SK-N-SH (cell line): ENCODE measurements at regions not wholly inside any gene's neighbourhood (a gene's known extent, or its start where the extent isn't known, plus 50 kb on each side); places are given as distances from the start of the nearest gene placed in this dataset.
"Not testable (repeated sequence)": the region's sequence is repeated elsewhere in the genome, so short reads cannot be mapped to it uniquely, and the experiment has no call there.

ENCODE experiments used
- CTCF ChIA-PET: fragments of 300-600, 350-600 bp; formaldehyde crosslinking; extraction: SDS; loops from one replicate; lab custom pipeline; 2021; lab: Yijun Ruan, JAX
- POLR2A ChIA-PET: fragments of 350-600 bp; sonication (Branson Sonifier 250); formaldehyde crosslinking; extraction: SDS; loops from one replicate; lab custom pipeline; 2020; ENCODE audit warnings: antibody characterized with exemption, inconsistent platforms; lab: Yijun Ruan, JAX
- DNase-seq: peaks from one replicate; pipeline ENCODE4 v3.0.0; 2012
- H2AFZ ChIP-seq: fragments of 200-600 bp; sonication (generic); 2 replicates; pipeline ENCODE4 v1.8.1; 2016; ENCODE audit warnings: antibody characterized with exemption, mild to moderate bottlenecking, low read depth
- H3F3A ChIP-seq: fragments of 200-600 bp; sonication (generic); replicated peaks from 2 replicates; pipeline ENCODE3; 2016; ENCODE audit warnings: antibody characterized with exemption, mild to moderate bottlenecking; ENCODE audit not compliant: insufficient read depth
- H3K27ac ChIP-seq, 2 experiments: fragments of 200-500 bp in 1 of 2; fragments of 200-600 bp in 1 of 2; sonication (Bioruptor generic) in 1 of 2; sonication (generic), shearing (Covaris generic) in 1 of 2; 2 replicates each; pipeline versions ENCODE4 v1.5.1 to v1.6.1; 2014 to 2016; ENCODE audit warnings: low read depth in 2 of 2, inconsistent platforms in 1 of 2, low read length in 1 of 2, mild to moderate bottlenecking in 1 of 2, mixed read lengths in 1 of 2
- H3K27me3 ChIP-seq: fragments of 200-600 bp; sonication (generic), shearing (Covaris generic); 2 replicates; pipeline ENCODE4 v1.6.1; 2016; ENCODE audit warnings: mixed run types; ENCODE audit not compliant: insufficient read depth
- H3K36me3 ChIP-seq, 2 experiments: fragments of 200-500 bp in 1 of 2; fragments of 200-600 bp in 1 of 2; sonication (Bioruptor generic) in 1 of 2; sonication (generic) in 1 of 2; replicated peaks in 1 of 2; 2 replicates each; pipeline versions ENCODE3 to v1.5.1; 2014 to 2016; ENCODE audit warnings: low read length in 1 of 2, mild to moderate bottlenecking in 1 of 2; ENCODE audit not compliant: insufficient read depth in 2 of 2, control insufficient read depth in 1 of 2
- H3K4me1 ChIP-seq, 2 experiments: fragments of 200-500 bp in 1 of 2; fragments of 200-600 bp in 1 of 2; sonication (Bioruptor generic) in 1 of 2; sonication (generic), shearing (Covaris generic) in 1 of 2; 2 replicates each; pipeline versions ENCODE4 v1.5.1 to v1.6.1; 2014 to 2016; ENCODE audit warnings: low read depth in 1 of 2, low read length in 1 of 2, mixed run types in 1 of 2; ENCODE audit not compliant: insufficient read depth in 2 of 2, control insufficient read depth in 1 of 2
- H3K4me2 ChIP-seq: fragments of 200-600 bp; sonication (generic), shearing (Covaris generic); 2 replicates; pipeline ENCODE4 v1.6.1; 2017; ENCODE audit warnings: mixed run types
- H3K4me3 ChIP-seq, 2 experiments: fragments of 200-500 bp in 1 of 2; fragments of 200-600 bp in 1 of 2; sonication (Bioruptor generic) in 1 of 2; sonication (generic), shearing (Covaris generic) in 1 of 2; 2 replicates each; pipeline versions ENCODE4 v1.5.1 to v1.8.1; 2014 to 2016; ENCODE audit warnings: low read depth in 2 of 2, inconsistent platforms in 1 of 2, low read length in 1 of 2, mild to moderate bottlenecking in 1 of 2, mixed read lengths in 1 of 2, moderate library complexity in 1 of 2
- H3K79me2 ChIP-seq: fragments of 200-600 bp; sonication (generic); 2 replicates; pipeline ENCODE4 v1.8.1; 2017; ENCODE audit warnings: mild to moderate bottlenecking; ENCODE audit not compliant: insufficient read depth
- H3K9ac ChIP-seq: fragments of 200-600 bp; sonication (generic); 2 replicates; pipeline ENCODE4 v1.6.1; 2017; ENCODE audit warnings: mixed run types
- H3K9me2 ChIP-seq: fragments of 200-600 bp; sonication (generic); 2 replicates; pipeline ENCODE4 v1.6.1; 2017; ENCODE audit warnings: mixed run types
- H3K9me3 ChIP-seq: fragments of 200-600 bp; sonication (generic); 2 replicates; pipeline ENCODE4 v1.6.1; 2017; ENCODE audit warnings: mixed run types, mild to moderate bottlenecking, moderate library complexity
- H4K20me1 ChIP-seq: fragments of 200-600 bp; sonication (generic); 2 replicates; pipeline ENCODE4 v1.6.1; 2017; ENCODE audit warnings: mild to moderate bottlenecking, mixed run types; ENCODE audit not compliant: insufficient read depth
- ELF1 ChIP-seq: IDR thresholded peaks from 2 replicates; pipeline ENCODE4 v1.4.0; 2012
- EZH2phosphoT487 ChIP-seq: fragments of 200-600 bp; sonication (generic); IDR thresholded peaks from 2 replicates; pipeline ENCODE4 v1.6.1; 2017; ENCODE audit warnings: low read depth, mixed run types, mild to moderate bottlenecking, antibody characterized with exemption, moderate library complexity, borderline replicate concordance
- FOSL2 ChIP-seq: IDR thresholded peaks from 2 replicates; pipeline ENCODE4 v1.4.0; 2012; ENCODE audit warnings: low read depth, mild to moderate bottlenecking, moderate library complexity, borderline replicate concordance
- FOXJ3 ChIP-seq: sonication (generic); formaldehyde crosslinking; IDR thresholded peaks from 2 replicates; pipeline ENCODE4 v1.5.1; 2020; ENCODE audit warnings: mild to moderate bottlenecking, missing genetic modification reagents
- GATA2 ChIP-seq: sonication (generic); formaldehyde crosslinking; IDR thresholded peaks from 2 replicates; pipeline ENCODE4 v1.5.0; 2020; ENCODE audit warnings: mild to moderate bottlenecking, missing genetic modification reagents
- JUND ChIP-seq: IDR thresholded peaks from 2 replicates; pipeline ENCODE4 v1.4.0; 2012
- MAX ChIP-seq: IDR thresholded peaks from 2 replicates; pipeline ENCODE4 v1.4.0; 2012; ENCODE audit warnings: low read depth
- NFIC ChIP-seq: IDR thresholded peaks from 2 replicates; pipeline ENCODE4 v1.4.0; 2012; ENCODE audit warnings: borderline replicate concordance
- NRF1 ChIP-seq: IDR thresholded peaks from 2 replicates; pipeline ENCODE4 v1.6.1; 2012; ENCODE audit warnings: low read depth, mild to moderate bottlenecking, low read length
- RAD21 ChIP-seq: IDR thresholded peaks from 2 replicates; pipeline ENCODE4 v1.6.1; 2012; ENCODE audit warnings: mild to moderate bottlenecking, low read length
- RFX5 ChIP-seq: IDR thresholded peaks from 2 replicates; pipeline ENCODE4 v1.6.1; 2012; ENCODE audit warnings: mild to moderate bottlenecking, improper control_type of control experiment, low read length
- RXRA ChIP-seq: IDR thresholded peaks from 2 replicates; pipeline ENCODE4 v1.4.0; 2012; ENCODE audit warnings: low read depth, mild to moderate bottlenecking, borderline replicate concordance
- SMC3 ChIP-seq: IDR thresholded peaks from 2 replicates; pipeline ENCODE4 v1.6.1; 2012; ENCODE audit warnings: low read depth, low read length, improper control_type of control experiment
- ZBTB33 ChIP-seq: IDR thresholded peaks from 2 replicates; pipeline ENCODE4 v1.4.0; 2012; ENCODE audit warnings: low read depth, borderline replicate concordance
- WGBS: methylation state at CpG from one replicate; pipeline ENCODE4 v1.1.6; 2017; ENCODE audit warnings: low lambda C conversion rate; 5-methylcytosine and 5-hydroxymethylcytosine counted together
- TF ChIP-seq, protein P1 (sequence below): IDR thresholded peaks from 2 replicates; pipeline ENCODE4 v1.6.1; 2012; ENCODE audit warnings: mild to moderate bottlenecking, low read depth, low read length, moderate library complexity
- TF ChIP-seq, protein P2 (sequence below): fragments of 150-350 bp; IDR thresholded peaks from 2 replicates; pipeline ENCODE4 v1.6.1; 2017; ENCODE audit warnings: antibody characterized with exemption, low read length, low read depth, borderline replicate concordance

DNA sequence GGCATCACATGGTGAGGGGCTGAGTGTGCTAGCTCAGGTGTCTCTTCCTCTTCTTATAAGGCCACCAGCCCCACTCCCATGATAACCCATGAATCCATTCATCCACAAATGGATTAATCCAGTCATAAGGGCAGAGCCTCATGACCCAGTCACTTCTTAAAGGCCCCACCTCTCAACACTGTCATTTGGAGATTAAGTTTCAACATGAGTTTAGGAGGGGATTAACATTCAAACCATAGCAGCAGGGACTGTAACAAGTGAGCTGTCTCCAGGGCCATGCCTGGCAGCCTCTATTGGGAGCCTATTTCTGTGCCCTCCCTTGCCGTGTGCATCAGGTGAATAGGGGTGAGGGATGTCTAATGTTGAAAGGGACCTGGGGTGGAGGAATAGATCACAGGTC is 77.5 kb downstream of the CHRD start:
- Histone ChIP-seq H4K20me1 (no peaks in the 10 kb centered on the region), H3K9me2 (no peaks in the 10 kb centered on the region), H3K4me1 (no peaks in the 10 kb centered on the region), H3K36me3 (no peaks in the 10 kb centered on the region), H2AFZ (no peak overlapping the region), H3K9ac (no peak overlapping the region)
- ChIA-PET CTCF (no interaction called here), POLR2A (no interaction called here)
- WGBS, result 75% methylated on average over 1 of the region's 1 CpG
- no peak for DNase-seq
- TF ChIP-seq JUND, result no peak
- no peak for TF ChIP-seq MAX
- TF ChIP-seq, all 33 proteins: peak for 0
- H3F3A ChIP-seq, result no peaks in the 10 kb centered on the region
- H3K79me2 ChIP-seq, result no peaks in the 10 kb centered on the region
- no peak overlapping the region for H3K4me2 ChIP-seq
- no peaks in the 10 kb centered on the region for H3K9me3 ChIP-seq
- no peak overlapping the region for H3K4me3 ChIP-seq
- no peaks in the 10 kb centered on the region for H3K27me3 ChIP-seq
- no peak overlapping the region for H3K27ac ChIP-seq

DNA sequence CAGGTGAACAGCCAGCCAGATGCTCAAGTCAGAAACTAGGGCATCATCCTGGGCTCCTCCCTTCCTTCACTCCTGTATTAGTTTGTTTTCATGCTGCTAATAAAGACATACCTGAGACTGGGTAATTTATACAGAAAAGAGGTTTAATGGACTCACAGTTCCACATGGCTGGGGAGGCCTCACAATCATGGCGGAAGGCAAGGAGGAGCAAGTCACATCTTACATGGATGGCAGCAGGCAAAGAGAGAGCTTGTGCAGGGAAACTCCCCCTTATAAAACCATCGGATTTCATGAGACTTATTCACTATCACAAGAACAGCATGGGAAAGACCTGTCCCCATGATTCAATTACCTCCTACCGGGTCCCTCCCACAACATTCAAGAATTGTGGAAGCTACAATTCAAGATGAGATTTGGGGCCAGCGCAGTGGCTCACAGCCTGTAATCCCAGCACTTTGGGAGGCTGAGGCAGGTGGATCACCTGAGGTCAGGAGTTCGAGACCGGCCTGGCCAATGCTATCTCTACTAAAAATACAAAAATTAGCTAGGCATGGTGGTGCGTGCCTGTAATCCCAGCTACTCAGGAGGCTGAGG is 78.0 kb downstream of the CHRD start:
- H3K4me1 ChIP-seq, H3K4me2 ChIP-seq, POLR2A ChIA-PET, CTCF ChIA-PET, H4K20me1 ChIP-seq, H3K9me3 ChIP-seq, H3F3A ChIP-seq, H3K27ac ChIP-seq, H3K4me3 ChIP-seq, H3K9ac ChIP-seq, H3K79me2 ChIP-seq, H2AFZ ChIP-seq, DNase-seq, H3K9me2 ChIP-seq, H3K27me3 ChIP-seq, H3K36me3 ChIP-seq: not testable (repeated sequence)
- 78% methylated on average over 7 of the region's 7 CpGs for WGBS

DNA sequence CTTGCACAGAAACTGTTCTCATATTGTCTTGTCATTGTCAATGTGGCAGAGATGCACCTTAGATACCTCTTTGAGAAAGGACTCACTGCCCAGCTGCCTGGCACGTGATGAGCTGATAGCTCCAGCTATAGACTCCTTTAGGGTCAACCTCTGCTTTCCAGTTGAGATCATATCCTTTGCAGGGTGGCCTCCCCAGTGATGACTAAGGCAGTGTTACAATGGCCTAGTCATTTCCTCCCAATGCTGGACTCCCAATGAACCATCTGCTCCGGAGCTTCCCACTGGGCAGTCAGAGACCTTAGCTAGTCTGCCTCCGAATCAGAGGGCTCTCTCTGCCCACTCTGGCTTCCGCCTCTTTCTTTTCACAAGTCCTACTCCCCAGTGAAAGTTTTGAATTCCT is 79.5 kb downstream of the CHRD start:
- peak overlapping the region; percentile 33; the same call in 1 of the 2 replicates for H2AFZ ChIP-seq
- WGBS, result 37% methylated on average over 4 of the region's 4 CpGs
- TF ChIP-seq SMC3, result no peak
- peak; percentile 55; the same call in 1 of the 2 replicates for TF ChIP-seq FOSL2
- TF ChIP-seq EZH2phosphoT487, result no peak
- TF ChIP-seq GATA2 (CRISPR knock-in tag), result no peak
- TF ChIP-seq JUND, result no peak; the same call in 1 of the 2 replicates
- TF ChIP-seq RAD21, result no peak
- no peak for TF ChIP-seq ELF1
- no peak for TF ChIP-seq ZBTB33
- peak; percentile 35; the same call in 1 of the 2 replicates for TF ChIP-seq RXRA
- TF ChIP-seq, protein P1, sequence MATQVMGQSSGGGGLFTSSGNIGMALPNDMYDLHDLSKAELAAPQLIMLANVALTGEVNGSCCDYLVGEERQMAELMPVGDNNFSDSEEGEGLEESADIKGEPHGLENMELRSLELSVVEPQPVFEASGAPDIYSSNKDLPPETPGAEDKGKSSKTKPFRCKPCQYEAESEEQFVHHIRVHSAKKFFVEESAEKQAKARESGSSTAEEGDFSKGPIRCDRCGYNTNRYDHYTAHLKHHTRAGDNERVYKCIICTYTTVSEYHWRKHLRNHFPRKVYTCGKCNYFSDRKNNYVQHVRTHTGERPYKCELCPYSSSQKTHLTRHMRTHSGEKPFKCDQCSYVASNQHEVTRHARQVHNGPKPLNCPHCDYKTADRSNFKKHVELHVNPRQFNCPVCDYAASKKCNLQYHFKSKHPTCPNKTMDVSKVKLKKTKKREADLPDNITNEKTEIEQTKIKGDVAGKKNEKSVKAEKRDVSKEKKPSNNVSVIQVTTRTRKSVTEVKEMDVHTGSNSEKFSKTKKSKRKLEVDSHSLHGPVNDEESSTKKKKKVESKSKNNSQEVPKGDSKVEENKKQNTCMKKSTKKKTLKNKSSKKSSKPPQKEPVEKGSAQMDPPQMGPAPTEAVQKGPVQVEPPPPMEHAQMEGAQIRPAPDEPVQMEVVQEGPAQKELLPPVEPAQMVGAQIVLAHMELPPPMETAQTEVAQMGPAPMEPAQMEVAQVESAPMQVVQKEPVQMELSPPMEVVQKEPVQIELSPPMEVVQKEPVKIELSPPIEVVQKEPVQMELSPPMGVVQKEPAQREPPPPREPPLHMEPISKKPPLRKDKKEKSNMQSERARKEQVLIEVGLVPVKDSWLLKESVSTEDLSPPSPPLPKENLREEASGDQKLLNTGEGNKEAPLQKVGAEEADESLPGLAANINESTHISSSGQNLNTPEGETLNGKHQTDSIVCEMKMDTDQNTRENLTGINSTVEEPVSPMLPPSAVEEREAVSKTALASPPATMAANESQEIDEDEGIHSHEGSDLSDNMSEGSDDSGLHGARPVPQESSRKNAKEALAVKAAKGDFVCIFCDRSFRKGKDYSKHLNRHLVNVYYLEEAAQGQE, result no peak
- TF ChIP-seq FOXJ3 (CRISPR knock-in tag), result no peak
- TF ChIP-seq NFIC, result 0 out of 2 replicates have a peak, but pooled peaks have one; percentile 23
- TF ChIP-seq NRF1, result no peak
- TF ChIP-seq, protein P2, sequence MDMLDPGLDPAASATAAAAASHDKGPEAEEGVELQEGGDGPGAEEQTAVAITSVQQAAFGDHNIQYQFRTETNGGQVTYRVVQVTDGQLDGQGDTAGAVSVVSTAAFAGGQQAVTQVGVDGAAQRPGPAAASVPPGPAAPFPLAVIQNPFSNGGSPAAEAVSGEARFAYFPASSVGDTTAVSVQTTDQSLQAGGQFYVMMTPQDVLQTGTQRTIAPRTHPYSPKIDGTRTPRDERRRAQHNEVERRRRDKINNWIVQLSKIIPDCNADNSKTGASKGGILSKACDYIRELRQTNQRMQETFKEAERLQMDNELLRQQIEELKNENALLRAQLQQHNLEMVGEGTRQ, result no peak
- no peak for TF ChIP-seq RFX5

More for the DNA sequence above, 79.5 kb downstream of the CHRD start:
- no peaks in the 10 kb centered on the region for H4K20me1 ChIP-seq
- ChIA-PET CTCF (no interaction called here), POLR2A (no interaction called here)
- no peaks in the 10 kb centered on the region for H3K9me3 ChIP-seq
- no peaks in the 10 kb centered on the region for H3K36me3 ChIP-seq
- no peaks in the 10 kb centered on the region for H3F3A ChIP-seq
- no peak for DNase-seq
- H3K4me2 ChIP-seq, result peak overlapping the region; percentile 11; the same call in 1 of the 2 replicates
- peak overlapping the region in 1 of 2 experiments; percentile 37; a peak in 1 of 4 replicates for H3K27ac ChIP-seq
- no peaks in the 10 kb centered on the region for H3K4me1 ChIP-seq
- H3K9ac ChIP-seq, result no peak overlapping the region
- no peaks in the 10 kb centered on the region for H3K79me2 ChIP-seq
- H3K4me3 ChIP-seq, result no peak overlapping the region
- no peaks in the 10 kb centered on the region for H3K9me2 ChIP-seq
- H3K27me3 ChIP-seq, result no peaks in the 10 kb centered on the region
